ENCODE measurements at regions not wholly inside any gene's neighbourhood (a gene's known extent, or its start where the extent isn't known, plus 50 kb on each side); places are given as distances from the start of the nearest gene placed in this dataset.

GRCh38 chr5:58184910-58185309, 275.0 kb downstream of the PLK2 start:
- TF ChIP-seq CTCF (IDR thresholded peaks at IDR 0.05) (no peak), POLR2A (IDR thresholded peaks at IDR 0.05) (no peak)
